ENCODE measurements at regions not wholly inside any gene's neighbourhood (a gene's known extent, or its start where the extent isn't known, plus 50 kb on each side); places are given as distances from the start of the nearest gene placed in this dataset.
"Not testable (repeated sequence)": the region's sequence is repeated elsewhere in the genome, so short reads cannot be mapped to it uniquely, and the experiment has no call there.

- DNase-seq: no peak
Observed at GRCh38 chr7:119890631-119891030, 382.3 kb upstream of the KCND2 start.

- DNase-seq: no peak
Observed at GRCh38 chr7:119895320-119895719, 377.7 kb upstream of the KCND2 start.

- DNase-seq: no peak
Observed at GRCh38 chr7:119896386-119896785, 376.6 kb upstream of the KCND2 start.

GRCh38 chr7:119900996-119901672, 371.8 kb upstream of the KCND2 start:
- no peak for DNase-seq

- no peak for DNase-seq
Observed at GRCh38 chr7:119903085-119903484, 369.9 kb upstream of the KCND2 start.

- no peak for DNase-seq
Observed at GRCh38 chr7:119905495-119905894, 367.5 kb upstream of the KCND2 start.

GRCh38 chr7:119908948-119909347, 364.0 kb upstream of the KCND2 start:
- DNase-seq: no peak

- not testable (repeated sequence) for DNase-seq
Observed at GRCh38 chr7:119914119-119914518, 358.9 kb upstream of the KCND2 start.

- no peak for DNase-seq
Observed at GRCh38 chr7:119916501-119916900, 356.5 kb upstream of the KCND2 start.

- no peak for DNase-seq
Observed at GRCh38 chr7:119918185-119918584, 354.8 kb upstream of the KCND2 start.

GRCh38 chr7:119919986-119920385, 353.0 kb upstream of the KCND2 start:
- DNase-seq: no peak

- no peak for DNase-seq
Observed at GRCh38 chr7:119925581-119926289, 347.2 kb upstream of the KCND2 start.

- DNase-seq: no peak
Observed at GRCh38 chr7:119929891-119930290, 343.1 kb upstream of the KCND2 start.

GRCh38 chr7:119931230-119931824, 341.6 kb upstream of the KCND2 start:
- no peak for DNase-seq

- DNase-seq: peak in 1 of 2 donors; percentile 5
Observed at GRCh38 chr7:119935418-119936025, 337.5 kb upstream of the KCND2 start.

- DNase-seq: no peak
Observed at GRCh38 chr7:119936836-119937235, 336.1 kb upstream of the KCND2 start.

GRCh38 chr7:119937745-119938144, 335.2 kb upstream of the KCND2 start:
- DNase-seq: no peak

GRCh38 chr7:119943942-119944600, 328.9 kb upstream of the KCND2 start:
- no peak for DNase-seq

- no peak for DNase-seq
Observed at GRCh38 chr7:119944601-119944972, 328.4 kb upstream of the KCND2 start.

GRCh38 chr7:119945822-119946221, 327.2 kb upstream of the KCND2 start:
- DNase-seq: no peak

GRCh38 chr7:119949053-119949452, 323.9 kb upstream of the KCND2 start:
- no peak for DNase-seq

GRCh38 chr7:119950390-119951041, 322.5 kb upstream of the KCND2 start:
- not testable (repeated sequence) for DNase-seq
